OCI-M2 (cell line): ENCODE measurements at regions not wholly inside any gene's neighbourhood (a gene's known extent, or its start where the extent isn't known, plus 50 kb on each side); places are given as distances from the start of the nearest gene placed in this dataset.
"Not testable (repeated sequence)": the region's sequence is repeated elsewhere in the genome, so short reads cannot be mapped to it uniquely, and the experiment has no call there.

Experiments used
- DNase-seq: peaks from one replicate; lab custom pipeline; 2025; ENCODE audit not compliant: unreplicated experiment; lab: John Stamatoyannopoulos, UW

DNA sequence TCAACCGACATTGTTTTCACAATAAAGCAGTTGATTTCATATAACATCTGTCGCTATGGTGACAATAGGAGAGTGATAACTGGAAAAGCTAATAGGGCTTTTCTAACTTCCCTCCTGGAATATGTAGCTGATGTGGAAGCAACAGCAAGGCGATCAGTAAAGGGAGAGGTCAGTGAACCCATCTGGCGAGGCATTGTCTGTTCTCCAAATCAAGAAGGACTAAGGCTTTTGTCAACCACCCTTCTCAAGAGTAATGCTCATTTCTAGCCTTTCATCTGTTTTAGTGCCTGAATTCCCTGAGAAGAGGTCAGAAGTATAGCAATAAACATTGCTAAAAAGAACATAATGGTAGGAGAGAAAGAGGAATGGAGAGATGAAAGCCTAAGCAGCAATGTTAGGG is 201.3 kb downstream of the AKAP7 start:
- DNase-seq, result no peak

GRCh38 chr6:131346896-131347295 is 211.6 kb downstream of the AKAP7 start:
- DNase-seq, result not testable (repeated sequence)

- no peak for DNase-seq
Measured at GRCh38 chr6:131348572-131348971, 213.3 kb downstream of the AKAP7 start.

DNA sequence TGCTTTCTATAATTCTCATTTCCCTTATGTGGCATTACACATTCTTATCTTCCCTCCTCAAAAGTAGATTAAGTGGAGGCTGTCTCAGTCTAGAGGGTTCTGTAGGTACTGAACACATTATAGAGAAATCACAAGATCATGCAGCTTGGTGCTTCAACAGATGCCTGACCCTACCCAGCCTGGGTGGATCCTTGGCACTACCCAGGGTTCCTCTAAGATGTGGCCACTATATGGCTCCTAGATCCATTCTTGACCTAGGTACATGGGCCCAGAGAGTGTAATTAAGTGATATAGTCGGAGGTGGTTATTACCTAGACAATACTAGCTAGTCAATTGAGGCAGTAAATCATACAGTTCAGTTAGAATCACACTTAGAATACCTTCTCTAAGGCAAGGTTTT is 213.9 kb downstream of the AKAP7 start:
- no peak for DNase-seq

DNA sequence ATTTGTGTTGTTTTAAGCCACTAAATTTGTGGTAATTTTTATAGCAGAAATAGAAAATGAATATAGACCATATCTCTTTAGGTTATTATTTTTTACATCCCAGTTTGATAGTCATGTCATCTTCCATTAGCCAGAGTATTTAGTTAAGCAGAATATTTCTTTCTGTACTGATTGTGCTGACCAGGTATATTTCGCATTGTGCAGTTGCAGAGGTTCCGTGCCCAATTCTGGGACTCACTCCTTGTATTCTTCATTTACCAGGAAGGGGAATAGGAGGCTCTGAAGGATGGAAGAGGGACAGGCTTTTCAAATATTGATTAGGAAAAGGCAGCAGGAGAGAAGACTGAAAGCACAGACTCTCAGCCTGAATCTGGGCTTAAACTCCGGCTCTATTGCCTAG is 217.8 kb downstream of the AKAP7 start:
- DNase-seq, result no peak

DNA sequence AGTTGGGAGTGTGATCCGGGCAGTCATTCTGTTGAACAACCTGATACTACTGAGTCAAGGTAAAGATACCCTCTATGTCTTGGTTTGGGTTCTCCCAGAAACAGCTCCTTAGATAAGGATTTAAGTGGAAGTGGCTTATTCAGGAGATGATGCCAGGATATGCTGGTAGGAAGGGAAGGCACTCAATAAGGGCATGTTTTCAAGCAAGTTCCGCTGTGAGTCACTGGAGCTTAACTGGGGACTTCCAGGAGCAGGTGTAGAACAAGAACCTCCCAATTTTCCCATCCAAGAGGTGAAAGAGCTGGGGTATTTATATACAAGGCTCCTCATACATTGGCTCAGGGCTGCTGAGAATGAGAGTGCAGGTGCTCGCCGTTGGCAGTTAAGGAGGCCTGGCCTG is 218.6 kb downstream of the AKAP7 start:
- no peak for DNase-seq

DNA sequence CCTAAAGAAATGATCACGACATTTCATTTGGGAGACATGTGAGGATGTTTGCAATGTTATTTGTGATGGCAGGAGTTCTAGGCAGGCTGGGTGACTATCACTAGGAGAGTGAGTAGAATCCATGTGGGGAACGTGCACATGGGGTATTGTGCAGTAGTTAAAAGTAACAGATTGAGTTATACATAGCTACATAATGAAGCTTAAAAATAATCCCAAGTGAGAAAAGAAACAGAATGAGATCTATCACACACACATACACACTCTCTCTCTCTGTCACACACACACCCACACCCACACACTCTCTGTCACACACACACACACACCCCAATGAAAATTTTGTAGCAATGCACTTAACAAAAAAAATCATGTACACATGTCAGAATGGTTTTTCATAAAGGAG is 218.7 kb upstream of the ARG1 start:
- DNase-seq, result no peak

DNA sequence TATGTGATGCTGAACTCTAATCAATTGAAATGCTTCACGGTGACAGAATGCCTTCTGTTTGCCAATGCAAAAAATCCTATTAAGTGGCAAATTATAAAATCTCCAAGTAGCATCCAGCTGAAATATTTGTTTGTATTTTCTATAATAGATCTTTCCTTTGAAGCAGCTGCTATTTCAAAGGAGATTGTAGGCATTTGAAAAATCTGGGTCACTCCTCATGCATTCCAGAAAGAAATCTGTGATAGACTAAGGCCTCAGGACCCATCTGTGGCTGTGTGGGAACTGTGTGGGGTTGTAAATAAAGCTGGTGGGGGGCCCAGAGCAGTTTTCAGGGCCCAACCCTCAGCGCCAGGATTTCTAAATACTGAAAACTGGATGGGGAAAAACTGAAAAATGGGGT is 216.9 kb upstream of the ARG1 start:
- no peak for DNase-seq

- no peak for DNase-seq
Measured at GRCh38 chr6:131357501-131357900, 215.5 kb upstream of the ARG1 start.

DNA sequence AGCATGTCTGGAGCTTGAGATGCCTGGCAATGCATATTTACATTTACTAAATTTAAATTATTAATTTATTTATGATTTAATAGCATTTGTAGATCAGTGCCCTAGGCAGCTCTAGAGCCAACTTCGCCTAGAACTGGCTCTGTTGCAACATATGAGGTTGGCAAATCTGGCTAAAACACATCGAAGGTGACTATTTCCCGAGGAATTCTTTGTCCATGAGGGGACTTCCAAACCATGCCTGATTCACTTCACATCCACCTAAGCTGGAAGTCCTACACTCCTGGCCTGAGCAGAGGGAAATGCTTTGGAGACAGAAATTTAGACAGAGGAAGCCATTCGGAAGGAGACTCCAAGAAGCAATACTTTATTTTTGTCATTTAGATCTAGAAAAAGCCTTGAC is 211.0 kb upstream of the ARG1 start:
- no peak for DNase-seq

- no peak for DNase-seq
Measured at GRCh38 chr6:131362696-131363095, 210.3 kb upstream of the ARG1 start.

- DNase-seq, result no peak
Measured at GRCh38 chr6:131363947-131364834, 208.8 kb upstream of the ARG1 start.

- no peak for DNase-seq
Measured at GRCh38 chr6:131366223-131366622, 206.8 kb upstream of the ARG1 start.

DNA sequence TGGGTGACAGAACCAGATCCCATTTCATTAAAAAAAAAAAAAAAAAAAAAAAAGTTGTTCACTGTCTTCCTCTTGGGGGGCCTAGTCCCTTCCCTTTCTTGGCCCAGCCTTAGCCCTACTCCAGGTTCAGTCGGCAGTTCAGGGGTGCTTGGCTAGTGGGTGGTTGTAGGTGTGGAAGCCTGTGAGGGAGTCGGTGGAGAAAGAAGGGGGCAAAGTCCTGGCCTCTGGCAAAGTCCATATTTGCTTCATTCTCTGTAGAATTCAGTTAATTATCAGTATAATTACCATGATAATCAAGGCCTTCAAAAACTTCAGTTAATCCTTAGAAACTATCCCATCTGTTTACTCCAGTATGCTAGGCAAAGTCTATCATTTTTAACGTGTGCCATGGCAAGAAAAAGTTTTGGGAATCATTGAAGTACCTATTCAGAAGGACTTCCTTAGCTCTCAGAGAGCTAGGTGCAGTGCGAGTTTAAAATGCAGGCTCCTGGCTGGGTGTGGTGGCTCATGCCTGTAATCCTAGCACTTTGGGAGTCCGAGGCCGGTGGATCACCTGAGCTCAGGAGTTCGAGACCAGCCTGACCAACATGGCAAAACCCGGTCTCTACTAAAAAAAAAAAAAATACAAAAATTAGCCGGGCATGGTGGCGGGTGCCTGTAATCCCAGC is 205.7 kb upstream of the ARG1 start:
- no peak for DNase-seq

DNA sequence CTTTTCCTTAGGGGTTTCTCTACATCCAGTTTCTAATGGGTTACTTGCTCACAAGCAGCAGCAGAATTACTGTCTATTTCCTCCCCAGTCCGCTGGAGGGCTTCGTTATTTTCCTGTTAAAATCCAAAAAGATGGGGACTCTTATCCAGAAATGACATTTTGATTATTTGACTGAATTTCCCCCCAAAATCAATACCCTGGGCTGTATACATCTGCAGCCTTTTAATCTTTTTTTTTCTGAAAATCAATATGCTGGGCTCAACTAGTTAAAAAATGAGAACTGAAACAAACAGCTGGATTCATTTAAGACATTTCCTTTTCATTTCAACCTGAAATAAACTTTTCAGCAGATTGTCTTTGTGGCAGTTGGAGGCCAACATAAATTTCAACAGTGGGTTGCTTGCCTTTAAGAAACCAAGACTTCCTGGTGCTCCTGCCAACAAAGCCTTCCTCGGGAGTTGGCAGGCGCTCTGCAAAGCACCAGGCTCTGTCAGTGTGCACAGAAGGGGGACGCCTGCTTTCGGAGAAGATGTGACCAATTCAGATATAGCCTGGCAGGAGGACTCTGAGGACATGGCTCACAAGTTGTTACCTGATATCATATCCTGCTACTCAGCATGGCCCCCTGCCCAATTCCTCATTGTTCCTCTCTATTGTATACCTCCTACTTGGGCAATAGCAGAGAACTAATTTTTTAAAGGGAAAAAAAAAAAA is 204.7 kb upstream of the ARG1 start:
- no peak for DNase-seq

DNA sequence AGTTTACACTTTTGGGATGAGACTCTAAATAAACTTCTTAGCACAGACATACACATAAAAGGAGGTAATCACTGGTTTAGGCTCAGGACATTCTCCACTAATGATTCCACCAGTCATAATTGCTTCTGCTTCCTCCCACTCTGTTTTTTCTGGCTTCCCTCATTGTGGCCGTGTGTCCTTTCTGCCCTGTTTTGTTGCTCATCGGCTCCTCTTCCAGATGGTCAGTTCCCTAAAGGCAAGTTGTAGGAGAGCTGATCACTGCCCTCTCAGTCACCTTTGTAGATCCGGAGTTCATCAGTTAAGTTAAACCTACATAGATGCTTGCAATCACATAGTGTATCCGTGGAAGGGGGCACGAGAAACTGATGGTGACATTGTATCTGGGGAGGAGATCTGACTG is 200.5 kb upstream of the ARG1 start:
- DNase-seq, result no peak

DNA sequence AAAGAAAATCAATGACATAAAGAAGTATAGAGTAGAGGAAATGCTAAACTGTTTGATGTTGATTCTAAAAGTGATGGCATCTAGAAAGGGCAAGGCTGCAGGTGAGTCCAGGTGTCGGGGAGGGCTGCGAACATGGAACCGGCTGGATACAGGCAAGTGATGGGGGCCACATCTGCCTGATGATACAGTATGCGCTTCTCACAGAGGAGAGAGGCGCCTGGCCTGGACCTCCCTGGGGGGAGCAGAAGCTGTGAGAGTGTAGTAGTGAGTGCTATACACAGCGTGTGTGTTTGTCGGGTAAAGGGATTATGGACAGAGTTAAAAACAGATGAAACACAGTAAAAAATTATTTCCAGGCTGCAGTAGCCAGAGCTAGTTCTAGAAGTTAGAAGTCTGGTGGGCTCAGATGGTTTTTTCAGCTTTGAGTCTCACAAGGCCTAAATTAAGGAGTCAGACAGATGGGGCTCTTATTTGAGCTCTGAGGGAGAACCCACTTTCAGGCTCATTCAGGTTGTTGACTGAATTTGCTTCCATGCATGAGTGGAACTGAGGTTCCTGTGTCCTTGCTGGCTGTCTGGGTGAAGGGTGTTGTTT is 195.8 kb upstream of the ARG1 start:
- no peak for DNase-seq

GRCh38 chr6:131378874-131379273 is 194.2 kb upstream of the ARG1 start:
- no peak for DNase-seq

GRCh38 chr6:131379948-131380347 is 193.1 kb upstream of the ARG1 start:
- DNase-seq, result no peak

- DNase-seq, result no peak
Measured at GRCh38 chr6:131381052-131381708, 191.8 kb upstream of the ARG1 start.

GRCh38 chr6:131381709-131382093 is 191.3 kb upstream of the ARG1 start:
- DNase-seq, result no peak
